ENCODE measurements at regions not wholly inside any gene's neighbourhood (a gene's known extent, or its start where the extent isn't known, plus 50 kb on each side); places are given as distances from the start of the nearest gene placed in this dataset.

DNA sequence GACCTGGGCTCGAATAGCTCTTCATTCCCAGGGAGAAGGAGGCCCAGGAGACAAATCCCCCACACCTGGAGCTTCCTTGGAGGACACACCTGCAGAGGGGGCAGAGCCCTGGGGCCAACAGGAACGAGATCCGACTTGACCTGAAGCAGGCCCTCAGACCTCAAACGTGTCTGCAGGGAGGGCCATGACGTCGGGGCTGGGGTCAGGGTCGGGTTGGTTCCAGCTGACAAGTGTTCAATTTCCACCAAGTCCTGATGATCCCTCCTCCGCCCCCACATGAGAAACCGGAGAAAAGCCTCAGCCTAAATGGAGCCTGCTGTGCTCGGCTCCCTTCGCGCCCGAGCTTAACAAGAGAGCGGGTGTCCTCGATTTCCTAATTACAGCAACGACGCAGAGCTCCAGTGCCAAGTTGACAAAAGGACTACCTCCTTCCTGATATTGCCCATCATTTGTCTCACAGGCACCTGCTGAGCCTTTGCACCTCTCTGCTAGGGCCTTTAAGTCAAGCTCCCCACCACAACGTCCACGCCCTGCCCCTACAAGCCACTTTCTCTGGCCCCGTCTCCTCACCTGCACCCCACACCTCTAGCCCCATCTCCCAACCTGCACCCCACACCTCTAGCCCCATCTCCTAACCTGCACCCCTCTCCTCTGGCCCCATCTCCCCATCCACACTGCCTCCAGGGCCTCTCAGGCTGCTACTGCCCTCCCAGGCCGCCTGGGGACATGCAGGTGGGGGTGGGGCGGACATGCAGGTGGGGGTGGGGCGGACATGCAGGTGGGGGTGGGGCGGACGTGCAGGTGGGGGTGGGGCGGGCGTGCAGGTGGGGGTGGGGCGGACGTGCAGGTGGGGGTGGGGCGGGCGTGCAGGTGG, 519.4 kb downstream of the GLRX3 start:
- no peak for ATAC-seq (ENCODE audit: low FRiP score in 2 of 2)
- peak in 1 of 2 donors; percentile 36 for DNase-seq
- Histone ChIP-seq H3K36me3 (no peaks in the 10 kb centered on the region), H3K4me1 (no peaks in the 10 kb centered on the region), H3K9me3 (no peaks in the 10 kb centered on the region), H3K27ac (no peak overlapping the region), H3K4me3 (no peak overlapping the region), H3K27me3 (no peaks in the 10 kb centered on the region)
- TF ChIP-seq POLR2AphosphoS5 (IDR thresholded peaks at IDR 0.05) (no peak), EP300 (IDR thresholded peaks at IDR 0.05) (no peak), POLR2A (IDR thresholded peaks at IDR 0.05) (no peak)
- TF ChIP-seq, protein P1, sequence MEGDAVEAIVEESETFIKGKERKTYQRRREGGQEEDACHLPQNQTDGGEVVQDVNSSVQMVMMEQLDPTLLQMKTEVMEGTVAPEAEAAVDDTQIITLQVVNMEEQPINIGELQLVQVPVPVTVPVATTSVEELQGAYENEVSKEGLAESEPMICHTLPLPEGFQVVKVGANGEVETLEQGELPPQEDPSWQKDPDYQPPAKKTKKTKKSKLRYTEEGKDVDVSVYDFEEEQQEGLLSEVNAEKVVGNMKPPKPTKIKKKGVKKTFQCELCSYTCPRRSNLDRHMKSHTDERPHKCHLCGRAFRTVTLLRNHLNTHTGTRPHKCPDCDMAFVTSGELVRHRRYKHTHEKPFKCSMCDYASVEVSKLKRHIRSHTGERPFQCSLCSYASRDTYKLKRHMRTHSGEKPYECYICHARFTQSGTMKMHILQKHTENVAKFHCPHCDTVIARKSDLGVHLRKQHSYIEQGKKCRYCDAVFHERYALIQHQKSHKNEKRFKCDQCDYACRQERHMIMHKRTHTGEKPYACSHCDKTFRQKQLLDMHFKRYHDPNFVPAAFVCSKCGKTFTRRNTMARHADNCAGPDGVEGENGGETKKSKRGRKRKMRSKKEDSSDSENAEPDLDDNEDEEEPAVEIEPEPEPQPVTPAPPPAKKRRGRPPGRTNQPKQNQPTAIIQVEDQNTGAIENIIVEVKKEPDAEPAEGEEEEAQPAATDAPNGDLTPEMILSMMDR (IDR thresholded peaks at IDR 0.05): no peak
- 82 to 89% methylated on average over 14 to 21 of the region's 31 CpGs for WGBS, 2 donors

GRCh38 chr10:130656187-130656575, 520.0 kb downstream of the GLRX3 start:
- Histone ChIP-seq H3K27me3 (no peaks in the 10 kb centered on the region), H3K4me1 (no peaks in the 10 kb centered on the region), H3K9me3 (no peaks in the 10 kb centered on the region), H3K36me3 (no peaks in the 10 kb centered on the region), H3K4me3 (no peak overlapping the region), H3K27ac (no peak overlapping the region)
- WGBS, 2 donors: 13 to 57% methylated on average over 4 to 10 of the region's 14 CpGs
- TF ChIP-seq, protein P1 (IDR thresholded peaks at IDR 0.05): no peak
- TF ChIP-seq EP300 (IDR thresholded peaks at IDR 0.05): no peak
- TF ChIP-seq POLR2AphosphoS5 (IDR thresholded peaks at IDR 0.05): no peak
- TF ChIP-seq POLR2A (IDR thresholded peaks at IDR 0.05): no peak
- no peak for DNase-seq
- no peak for ATAC-seq (ENCODE audit: low FRiP score in 2 of 2)

DNA sequence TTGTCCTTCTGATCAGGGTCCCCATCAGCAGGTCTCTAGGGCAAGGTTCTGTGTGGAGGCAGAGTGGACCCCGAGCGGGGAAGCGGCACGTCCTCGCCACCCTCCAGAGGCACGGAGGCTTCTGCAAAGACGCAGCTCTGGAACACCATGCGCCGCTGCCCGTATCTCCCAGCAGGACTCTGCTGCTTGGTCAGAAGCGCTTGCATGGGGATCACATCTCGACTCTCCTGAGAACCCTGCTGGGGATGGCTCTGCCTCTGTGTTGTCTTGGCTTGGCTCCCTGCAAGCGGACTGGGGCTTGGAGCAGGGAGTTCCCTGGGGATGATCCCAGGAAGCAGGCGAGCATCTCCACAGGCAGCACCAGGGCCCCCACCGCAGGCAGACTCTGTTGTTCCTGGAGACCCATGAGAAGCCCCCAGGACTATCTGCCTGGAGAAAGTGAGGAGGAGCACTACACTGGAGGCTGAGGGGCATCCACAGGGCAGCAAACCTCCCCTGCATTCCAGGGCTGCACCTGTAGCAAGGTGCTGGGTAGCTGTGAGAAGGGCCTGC, 520.5 kb downstream of the GLRX3 start:
- Histone ChIP-seq H3K4me1 (no peaks in the 10 kb centered on the region), H3K27ac (no peak overlapping the region), H3K27me3 (no peaks in the 10 kb centered on the region), H3K9me3 (no peaks in the 10 kb centered on the region), H3K36me3 (no peaks in the 10 kb centered on the region), H3K4me3 (no peak overlapping the region)
- DNase-seq (peak in 1 of 2 donors; percentile 45), ATAC-seq (ENCODE audit: low FRiP score in 2 of 2) (no peak)
- WGBS, 2 donors: 82 to 90% methylated on average over 5 to 9 of the region's 15 CpGs
- TF ChIP-seq, protein P1 (IDR thresholded peaks at IDR 0.05): no peak
- TF ChIP-seq POLR2A (IDR thresholded peaks at IDR 0.05): no peak

DNA sequence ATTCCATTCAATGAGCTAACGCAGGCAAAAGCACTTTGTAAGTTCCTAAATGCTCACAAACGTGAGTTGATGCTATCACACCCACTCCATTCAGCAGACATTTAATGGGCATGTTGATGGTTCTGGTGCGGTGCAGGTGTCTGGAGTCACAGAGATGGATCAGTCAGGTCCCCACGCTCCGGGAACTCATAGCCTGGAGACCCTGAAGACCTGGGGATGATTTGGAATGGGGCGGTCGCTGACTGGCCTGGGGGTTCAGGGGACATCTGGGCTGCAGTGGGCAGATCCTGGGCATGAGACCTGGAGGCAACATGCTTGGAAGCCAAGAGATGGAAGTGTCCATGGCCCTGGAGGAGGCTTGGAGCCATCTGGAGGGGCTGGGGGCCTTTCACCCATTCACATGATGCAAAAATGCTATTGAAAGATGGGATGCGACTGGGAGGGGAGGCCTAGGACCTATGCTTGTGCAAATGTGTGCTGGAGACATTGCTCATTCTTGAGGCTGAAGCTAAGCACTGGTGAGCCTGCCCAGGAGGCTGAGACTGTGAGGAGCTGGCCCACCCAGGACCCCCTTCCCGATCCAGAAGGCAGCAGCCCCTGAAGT, 522.6 kb downstream of the GLRX3 start:
- Histone ChIP-seq H3K9me3 (no peaks in the 10 kb centered on the region), H3K27me3 (no peaks in the 10 kb centered on the region), H3K36me3 (no peaks in the 10 kb centered on the region), H3K4me3 (no peak overlapping the region), H3K27ac (no peak overlapping the region), H3K4me1 (no peaks in the 10 kb centered on the region)
- TF ChIP-seq, protein P1 (IDR thresholded peaks at IDR 0.05): no peak
- TF ChIP-seq POLR2A (IDR thresholded peaks at IDR 0.05) (no peak), EP300 (IDR thresholded peaks at IDR 0.05) (no peak), POLR2AphosphoS5 (IDR thresholded peaks at IDR 0.05) (no peak)
- 91 to 92% methylated on average over 6 to 9 of the region's 9 CpGs for WGBS, 2 donors
- ATAC-seq (ENCODE audit: low FRiP score in 2 of 2) (no peak), DNase-seq (no peak)
